Adrenal gland (tissue), 5 donors: ENCODE measurements at regions not wholly inside any gene's neighbourhood (a gene's known extent, or its start where the extent isn't known, plus 50 kb on each side); places are given as distances from the start of the nearest gene placed in this dataset.

Experiments used
- POLR2A ChIP-seq, 2 donors: fragments of 450-650 bp; IDR thresholded peaks; one replicate each; pipeline ENCODE4 v1.6.1; 2017; ENCODE audit warnings: antibody characterized with exemption in 2 of 2, mild to moderate bottlenecking in 2 of 2, moderate library complexity in 1 of 2
- TF ChIP-seq, protein P1 (sequence below), 6 experiments: fragments of 450-650 bp in 4 of 6; fragments of 200-600 bp in 2 of 6; sonication (generic) in 1 of 6; IDR thresholded peaks; 1 replicate in 5 of 6; 2 replicates in 1 of 6; pipeline versions ENCODE4 v1.5.1 to v1.8.0; 2016 to 2021; ENCODE audit warnings: antibody characterized with exemption in 6 of 6, mild to moderate bottlenecking in 2 of 6, moderate library complexity in 1 of 6
- donor health status: DM: no; HTN: no; CAD: no.

DNA sequence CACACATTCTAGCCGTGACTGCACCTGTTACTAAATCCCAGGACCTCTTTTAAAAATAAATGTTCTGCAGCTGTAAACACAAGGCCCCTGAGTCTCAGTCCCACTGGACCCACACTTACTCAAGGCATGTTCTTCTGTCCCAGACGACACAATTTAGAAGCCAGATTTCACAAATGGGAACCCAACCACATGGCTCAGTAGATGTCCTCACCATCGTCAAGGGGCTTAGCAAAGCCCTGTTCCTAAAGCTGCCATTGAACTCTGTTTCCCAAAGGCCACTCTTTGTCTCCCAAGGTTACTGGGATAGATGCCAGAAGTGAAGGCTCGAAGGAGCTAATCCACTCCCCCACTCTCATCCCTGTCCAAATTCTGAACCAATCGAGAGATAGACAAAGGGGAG, 301.0 kb downstream of the GALR1 start:
- no peak for TF ChIP-seq POLR2A (IDR thresholded peaks at IDR 0.05)
- TF ChIP-seq, protein P1, sequence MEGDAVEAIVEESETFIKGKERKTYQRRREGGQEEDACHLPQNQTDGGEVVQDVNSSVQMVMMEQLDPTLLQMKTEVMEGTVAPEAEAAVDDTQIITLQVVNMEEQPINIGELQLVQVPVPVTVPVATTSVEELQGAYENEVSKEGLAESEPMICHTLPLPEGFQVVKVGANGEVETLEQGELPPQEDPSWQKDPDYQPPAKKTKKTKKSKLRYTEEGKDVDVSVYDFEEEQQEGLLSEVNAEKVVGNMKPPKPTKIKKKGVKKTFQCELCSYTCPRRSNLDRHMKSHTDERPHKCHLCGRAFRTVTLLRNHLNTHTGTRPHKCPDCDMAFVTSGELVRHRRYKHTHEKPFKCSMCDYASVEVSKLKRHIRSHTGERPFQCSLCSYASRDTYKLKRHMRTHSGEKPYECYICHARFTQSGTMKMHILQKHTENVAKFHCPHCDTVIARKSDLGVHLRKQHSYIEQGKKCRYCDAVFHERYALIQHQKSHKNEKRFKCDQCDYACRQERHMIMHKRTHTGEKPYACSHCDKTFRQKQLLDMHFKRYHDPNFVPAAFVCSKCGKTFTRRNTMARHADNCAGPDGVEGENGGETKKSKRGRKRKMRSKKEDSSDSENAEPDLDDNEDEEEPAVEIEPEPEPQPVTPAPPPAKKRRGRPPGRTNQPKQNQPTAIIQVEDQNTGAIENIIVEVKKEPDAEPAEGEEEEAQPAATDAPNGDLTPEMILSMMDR (IDR thresholded peaks at IDR 0.05) = no peak
